H1 (cell line): ENCODE measurements at regions not wholly inside any gene's neighbourhood (a gene's known extent, or its start where the extent isn't known, plus 50 kb on each side); places are given as distances from the start of the nearest gene placed in this dataset.

ENCODE experiments used
- CTCF ChIA-PET: fragments of 300-600 bp; sonication (Branson Sonifier 250); formaldehyde crosslinking; loops from one replicate; lab custom pipeline; 2021; ENCODE audit not compliant: partially characterized antibody; lab: Charles Lee
- POLR2A ChIA-PET: fragments of 300-600 bp; sonication (Branson Sonifier 250); formaldehyde crosslinking; loops from one replicate; lab custom pipeline; 2021; ENCODE audit warnings: inconsistent platforms; ENCODE audit not compliant: partially characterized antibody; lab: Charles Lee
- DNase-seq, 2 experiments: peaks; one replicate each; pipeline versions ENCODE4 v3.0.0 to v3.0.0-alpha.2; 2010 to 2022; ENCODE audit warnings: low spot score in 2 of 2, low read depth in 1 of 2, mixed read lengths in 1 of 2
- FAIRE-seq: peaks from 2 replicates; lab custom pipeline; 2011; peaks lifted over from hg19 to GRCh38; lab: Jason Lieb, UNC
- H2AFZ ChIP-seq: 2 replicates; pipeline ENCODE4 v1.8.1; 2012; ENCODE audit warnings: low read length, inconsistent platforms
- H2AK5ac ChIP-seq: 2 replicates; pipeline ENCODE4 v1.6.1; 2013; ENCODE audit warnings: low read depth, low read length
- H2BK120ac ChIP-seq: replicated peaks from 2 replicates; pipeline ENCODE3; 2013; ENCODE audit warnings: low read depth, low read length, inconsistent platforms
- H2BK12ac ChIP-seq: 2 replicates; pipeline ENCODE4 v1.6.1; 2013; ENCODE audit warnings: low read depth, low read length
- H2BK15ac ChIP-seq: 2 replicates; pipeline ENCODE4 v1.6.1; 2013; ENCODE audit warnings: low read length
- H2BK20ac ChIP-seq: 2 replicates; pipeline ENCODE4 v1.6.1; 2013; ENCODE audit warnings: low read length
- H2BK5ac ChIP-seq: 2 replicates; pipeline ENCODE4 v1.6.1; 2013; ENCODE audit warnings: low read depth, low read length
- H3K14ac ChIP-seq: 2 replicates; pipeline ENCODE4 v1.6.1; 2013; ENCODE audit warnings: inconsistent platforms; ENCODE audit not compliant: insufficient read length
- H3K18ac ChIP-seq: 2 replicates; pipeline ENCODE4 v1.6.1; 2013; ENCODE audit warnings: low read length; ENCODE audit errors: extremely low read depth
- H3K23ac ChIP-seq: 2 replicates; pipeline ENCODE4 v1.6.1; 2013; ENCODE audit warnings: inconsistent platforms; ENCODE audit not compliant: insufficient read length
- H3K23me2 ChIP-seq: 2 replicates; pipeline ENCODE4 v1.6.1; 2013; ENCODE audit warnings: low read depth, low read length
- H3K27ac ChIP-seq: 2 replicates; pipeline ENCODE4 v1.6.1; 2011; ENCODE audit warnings: low read depth, low read length, inconsistent platforms
- H3K27me3 ChIP-seq, 4 experiments: replicated peaks in 1 of 4; 1 replicate in 1 of 4; 2 replicates in 3 of 4; pipeline versions ENCODE4 v1.6.1 to v1.8.1; 2011 to 2013; ENCODE audit warnings: low read length in 3 of 4, mild to moderate bottlenecking in 3 of 4, inconsistent platforms in 2 of 4, mixed read lengths in 2 of 4, moderate library complexity in 1 of 4; ENCODE audit not compliant: control insufficient read depth in 3 of 4, insufficient read depth in 3 of 4; ENCODE audit errors: extremely low read depth in 1 of 4
- H3K36me3 ChIP-seq, 4 experiments: 2 replicates each; pipeline versions ENCODE4 v1.6.1 to v1.8.1; 2011 to 2013; ENCODE audit warnings: mild to moderate bottlenecking in 4 of 4, low read length in 3 of 4, moderate library complexity in 2 of 4, control low read depth in 1 of 4, inconsistent platforms in 1 of 4; ENCODE audit not compliant: insufficient read depth in 4 of 4, control insufficient read depth in 2 of 4
- H3K4ac ChIP-seq: replicated peaks from 2 replicates; pipeline ENCODE3; 2013; ENCODE audit warnings: low read length, low read depth, mixed read lengths, inconsistent platforms; ENCODE audit not compliant: insufficient read length
- H3K4me1 ChIP-seq, 4 experiments: replicated peaks in 1 of 4; 1 replicate in 1 of 4; 2 replicates in 3 of 4; pipeline versions ENCODE4 v1.6.1 to v1.8.1; 2011 to 2013; ENCODE audit warnings: low read length in 3 of 4, inconsistent platforms in 2 of 4, mixed read lengths in 1 of 4; ENCODE audit not compliant: insufficient read depth in 4 of 4, control insufficient read depth in 3 of 4
- H3K4me2 ChIP-seq, 2 experiments: 2 replicates each; pipeline versions ENCODE4 v1.6.1 to v1.8.1; 2011 to 2013; ENCODE audit warnings: low read depth in 2 of 2, low read length in 2 of 2, control low read depth in 1 of 2, inconsistent platforms in 1 of 2, mild to moderate bottlenecking in 1 of 2; ENCODE audit not compliant: insufficient read depth in 1 of 2
- H3K4me3 ChIP-seq, 4 experiments: fragments of 200-600, 300-600 bp in 1 of 4; sonication (generic), shearing (Covaris generic), sonication (Bioruptor Twin) in 1 of 4; 2 replicates each; pipeline versions ENCODE4 v1.5.1 to v1.8.1; 2011 to 2016; ENCODE audit warnings: low read length in 4 of 4, low read depth in 3 of 4, control low read depth in 2 of 4, inconsistent platforms in 2 of 4, mild to moderate bottlenecking in 2 of 4, mixed read lengths in 1 of 4, moderate library complexity in 1 of 4; ENCODE audit not compliant: insufficient read depth in 2 of 4; ENCODE audit errors: extremely low read depth in 1 of 4
- H3K56ac ChIP-seq: replicated peaks from 2 replicates; pipeline ENCODE3; 2013; ENCODE audit warnings: low read depth, mild to moderate bottlenecking, mixed read lengths, low read length, inconsistent platforms; ENCODE audit not compliant: insufficient read length
- H3K79me1 ChIP-seq: 2 replicates; pipeline ENCODE4 v1.6.1; 2013; ENCODE audit warnings: low read depth, low read length, control low read depth
- H3K79me2 ChIP-seq, 2 experiments: 2 replicates each; pipeline versions ENCODE4 v1.6.1 to v1.8.1; 2012 to 2013; ENCODE audit warnings: low read length in 2 of 2, mild to moderate bottlenecking in 2 of 2, inconsistent platforms in 1 of 2; ENCODE audit not compliant: insufficient read depth in 2 of 2, control insufficient read depth in 1 of 2
- H3K9ac ChIP-seq, 4 experiments: replicated peaks in 1 of 4; 1 replicate in 1 of 4; 2 replicates in 3 of 4; pipeline versions ENCODE4 v1.6.1 to v1.8.1; 2011 to 2013; ENCODE audit warnings: low read depth in 3 of 4, low read length in 3 of 4, control low read depth in 2 of 4, mild to moderate bottlenecking in 2 of 4, moderate library complexity in 2 of 4, inconsistent platforms in 1 of 4; ENCODE audit errors: extremely low read depth in 1 of 4
- H3K9me3 ChIP-seq, 2 experiments: 2 replicates each; pipeline versions ENCODE4 v1.6.1 to v1.8.1; 2012 to 2013; ENCODE audit warnings: mild to moderate bottlenecking in 2 of 2, moderate library complexity in 2 of 2, control low read depth in 1 of 2, inconsistent platforms in 1 of 2, low read depth in 1 of 2, low read length in 1 of 2, mixed read lengths in 1 of 2; ENCODE audit not compliant: insufficient read depth in 2 of 2
- H4K20me1 ChIP-seq, 2 experiments: replicated peaks in 1 of 2; 2 replicates each; pipeline versions ENCODE3 to v1.8.1; 2011 to 2013; ENCODE audit warnings: inconsistent platforms in 2 of 2, low read length in 2 of 2, mild to moderate bottlenecking in 1 of 2; ENCODE audit not compliant: insufficient read depth in 2 of 2, control insufficient read depth in 1 of 2
- H4K5ac ChIP-seq: 2 replicates; pipeline ENCODE4 v1.6.1; 2013; ENCODE audit warnings: low read length, low read depth, mixed read lengths, inconsistent platforms; ENCODE audit not compliant: insufficient read length
- H4K8ac ChIP-seq: 2 replicates; pipeline ENCODE4 v1.8.0; 2013; ENCODE audit warnings: mild to moderate bottlenecking, moderate library complexity, low read length, inconsistent platforms; ENCODE audit not compliant: insufficient read depth; ENCODE audit errors: extremely low read depth
- H4K91ac ChIP-seq: replicated peaks from 2 replicates; pipeline ENCODE3; 2013; ENCODE audit warnings: low read length, mixed read lengths, inconsistent platforms; ENCODE audit not compliant: insufficient read length
- ASH2L ChIP-seq: fragments of 200-600, 300-600 bp; sonication (generic); IDR thresholded peaks from one replicate; pipeline ENCODE4 v1.7.1; 2017; ENCODE audit warnings: low read length
- CBX8 ChIP-seq: fragments of 300-800, 300-1000 bp; sonication (generic); IDR thresholded peaks from 2 replicates; pipeline ENCODE4 v1.7.1; 2016; ENCODE audit warnings: low read depth, low read length, borderline replicate concordance
- CEBPB ChIP-seq: IDR thresholded peaks from 2 replicates; pipeline ENCODE4 v1.6.1; 2012; ENCODE audit warnings: low read depth, low read length
- CREB1 ChIP-seq: IDR thresholded peaks from 2 replicates; pipeline ENCODE4 v1.6.1; 2012; ENCODE audit warnings: inconsistent platforms
- CTCF ChIP-seq, 3 experiments: IDR thresholded peaks; 1 replicate in 2 of 3; 2 replicates in 1 of 3; pipeline versions ENCODE4 v1.5.1 to v1.6.1; 2011; ENCODE audit warnings: low read length in 3 of 3, mild to moderate bottlenecking in 3 of 3, inconsistent platforms in 2 of 3, low read depth in 1 of 3, moderate library complexity in 1 of 3; ENCODE audit not compliant: insufficient read depth in 1 of 3; ENCODE audit errors: control extremely low read depth in 1 of 3
- GABPA ChIP-seq: IDR thresholded peaks from 2 replicates; pipeline ENCODE4 v1.6.1; 2011; ENCODE audit warnings: mild to moderate bottlenecking, low read length, moderate library complexity, borderline replicate concordance; ENCODE audit not compliant: insufficient read depth
- JUN ChIP-seq: IDR thresholded peaks from 2 replicates; pipeline ENCODE4 v1.6.1; 2011; ENCODE audit warnings: low read depth, mild to moderate bottlenecking, improper control_type of control experiment, low read length
- PHF8 ChIP-seq: fragments of 200-600 bp; sonication (generic); conservative IDR thresholded peaks from 2 replicates; pipeline ENCODE4 v1.7.1; 2012; ENCODE audit warnings: low read depth, mild to moderate bottlenecking, inconsistent platforms, low read length, moderate library complexity
- POLR2AphosphoS5 ChIP-seq: IDR thresholded peaks from 2 replicates; pipeline ENCODE4 v1.6.1; 2011; ENCODE audit warnings: low read depth, low read length
- TAF1 ChIP-seq: IDR thresholded peaks from 2 replicates; pipeline ENCODE4 v1.6.1; 2011; ENCODE audit warnings: mild to moderate bottlenecking, low read depth, low read length
- TCF12 ChIP-seq: IDR thresholded peaks from 2 replicates; pipeline ENCODE4 v1.6.1; 2011; ENCODE audit warnings: low read depth, mild to moderate bottlenecking, low read length
- USF2 ChIP-seq: IDR thresholded peaks from 2 replicates; pipeline ENCODE4 v1.6.1; 2011; ENCODE audit warnings: low read length, improper control_type of control experiment
- WGBS, 2 experiments: shearing (Covaris generic) in 1 of 2; methylation state at CpG; one replicate each; pipeline versions ENCODE4 v1.1.6 to v1.1.7; 2013 to 2015; ENCODE audit warnings: low lambda C conversion rate in 2 of 2, mixed read lengths in 2 of 2, inconsistent platforms in 1 of 2, low coverage in 1 of 2, missing lambda C conversion rate in 1 of 2; ENCODE audit not compliant: insufficient replicate concordance in 2 of 2, insufficient coverage in 1 of 2, insufficient read length in 1 of 2; ENCODE audit errors: extremely low coverage in 1 of 2, missing lambda C conversion rate in 1 of 2; 5-methylcytosine and 5-hydroxymethylcytosine counted together

- Histone ChIP-seq H3K4me2 (no peak overlapping the region), H3K4me1 (no peaks in the 10 kb centered on the region), H4K8ac (no peak overlapping the region), H3K23ac (no peak overlapping the region), H3K4ac (no peak overlapping the region), H3K9ac (no peak overlapping the region), H3K27ac (no peak overlapping the region), H3K36me3 (no peaks in the 10 kb centered on the region), H2BK15ac (no peak overlapping the region), H2BK20ac (no peak overlapping the region), H3K4me3 (no peak overlapping the region), H3K18ac (no peak overlapping the region), H3K9me3 (peaks cover 70 to 98% of the 10 kb centered on the region in 2 experiments), H4K20me1 (no peaks in the 10 kb centered on the region), H3K27me3 (no peaks in the 10 kb centered on the region), H2AFZ (no peak overlapping the region), H2BK5ac (no peak overlapping the region), H3K14ac (no peak overlapping the region), H3K56ac (no peak overlapping the region), H3K79me1 (no peaks in the 10 kb centered on the region), H3K23me2 (peaks cover 6% of the 10 kb centered on the region; the same call in 1 of the 2 replicates), H2AK5ac (no peak overlapping the region), H3K79me2 (no peaks in the 10 kb centered on the region), H4K91ac (no peak overlapping the region), H2BK12ac (no peak overlapping the region), H2BK120ac (no peak overlapping the region), H4K5ac (no peak overlapping the region)
- 95% methylated on average over 7 of the region's 8 CpGs; no CpG with 5 or more reads in 1 of the 2 experiments for WGBS, 2 experiments
- TF ChIP-seq POLR2AphosphoS5 (no peak), GABPA (no peak), TCF12 (no peak), PHF8 (no peak), CTCF (IDR thresholded peaks at IDR 0.05; ENCODE audit: control extremely low read depth in 1 of 3, insufficient read depth in 1 of 3, low read depth in 1 of 3, low read length in 3 of 3) (no peak), CREB1 (no peak), JUN (no peak), CEBPB (no peak), TAF1 (no peak), USF2 (no peak), CBX8 (no peak), ASH2L (no peak)
- DNase-seq (no peak), FAIRE-seq (no peak)
- ChIA-PET POLR2A (no interaction called here), CTCF (no interaction called here)
Observed at GRCh38 chr22:47288680-47289079, 526.2 kb downstream of the TBC1D22A start.
